ENCODE measurements at regions not wholly inside any gene's neighbourhood (a gene's known extent, or its start where the extent isn't known, plus 50 kb on each side); places are given as distances from the start of the nearest gene placed in this dataset.

- no peak for TF ChIP-seq CTCF (IDR thresholded peaks at IDR 0.05; ENCODE audit: low read depth, low read length)
These were observed 228.7 kb downstream of the GJA1 start for GRCh38 chr6:121664158-121664557.

GRCh38 chr6:121666814-121667213 is 231.4 kb downstream of the GJA1 start:
- Histone ChIP-seq H3K27me3 (ENCODE audit: control insufficient read depth, insufficient read depth, low read length) (no peaks in the 10 kb centered on the region), H3K27ac (ENCODE audit: low read depth, low read length) (no peak overlapping the region), H3K4me3 (ENCODE audit: low read depth, low read length) (no peak overlapping the region), H3K9me3 (ENCODE audit: control insufficient read depth, insufficient read depth, low read length) (no peaks in the 10 kb centered on the region)
- ChIA-PET POLR2A (interaction anchor here (0.6 to 1.0 kb wide), 2 partner anchors 14 to 76 kb away, joined by 3 to 4 read pairs; no protein-coding TSS in a partner anchor), CTCF (interaction anchor here (0.5 kb wide), 1 partner anchor 226 kb away, joined by 3 read pairs; no protein-coding TSS in a partner anchor)
- DNase-seq (ENCODE audit: low read depth, low spot score), result peak; percentile 54
- TF ChIP-seq CTCF (IDR thresholded peaks at IDR 0.05; ENCODE audit: low read depth, low read length), result no peak

More at GRCh38 chr6:121664158-121664557, 228.7 kb downstream of the GJA1 start:
- Histone ChIP-seq H3K27ac (ENCODE audit: low read depth, low read length) (no peak overlapping the region), H3K27me3 (ENCODE audit: control insufficient read depth, insufficient read depth, low read length) (no peaks in the 10 kb centered on the region), H3K9me3 (ENCODE audit: control insufficient read depth, insufficient read depth, low read length) (no peaks in the 10 kb centered on the region), H3K4me3 (ENCODE audit: low read depth, low read length) (no peak overlapping the region)
- no peak for DNase-seq (ENCODE audit: low read depth, low spot score)
- CTCF ChIA-PET, result no interaction called here
- POLR2A ChIA-PET, result no interaction called here

GRCh38 chr6:121668259-121668658 is 232.8 kb downstream of the GJA1 start:
- no peak for TF ChIP-seq CTCF (IDR thresholded peaks at IDR 0.05; ENCODE audit: low read depth, low read length)
- no peak overlapping the region for H3K27ac ChIP-seq (ENCODE audit: low read depth, low read length)
- no peaks in the 10 kb centered on the region for H3K9me3 ChIP-seq (ENCODE audit: control insufficient read depth, insufficient read depth, low read length)
- CTCF ChIA-PET, result no interaction called here
- POLR2A ChIA-PET, result no interaction called here
- DNase-seq (ENCODE audit: low read depth, low spot score), result no peak
- no peak overlapping the region for H3K4me3 ChIP-seq (ENCODE audit: low read depth, low read length)
- H3K27me3 ChIP-seq (ENCODE audit: control insufficient read depth, insufficient read depth, low read length), result no peaks in the 10 kb centered on the region

- no peak for DNase-seq (ENCODE audit: low read depth, low spot score)
- CTCF ChIA-PET, result interaction anchor here (0.6 to 1.1 kb wide), 2 partner anchors 333 to 364 kb away, joined by 3 read pairs; no protein-coding TSS in a partner anchor
- no peak overlapping the region for H3K27ac ChIP-seq (ENCODE audit: low read depth, low read length)
These were observed 235.1 kb downstream of the GJA1 start for GRCh38 chr6:121670511-121670910.

GRCh38 chr6:121677571-121677970 is 242.1 kb downstream of the GJA1 start:
- H3K27ac ChIP-seq (ENCODE audit: low read depth, low read length), result no peak overlapping the region
- DNase-seq (ENCODE audit: low read depth, low spot score), result no peak
- no peaks in the 10 kb centered on the region for H3K27me3 ChIP-seq (ENCODE audit: control insufficient read depth, insufficient read depth, low read length)
- no peak for TF ChIP-seq CTCF (IDR thresholded peaks at IDR 0.05; ENCODE audit: low read depth, low read length)
- CTCF ChIA-PET, result interaction anchor here (0.7 to 0.9 kb wide), 2 partner anchors 131 to 172 kb away, joined by 3 read pairs; no protein-coding TSS in a partner anchor
- peaks cover under 1% of the 10 kb centered on the region; the same call in 1 of the 2 replicates for H3K9me3 ChIP-seq (ENCODE audit: control insufficient read depth, insufficient read depth, low read length)
- no peak overlapping the region for H3K4me3 ChIP-seq (ENCODE audit: low read depth, low read length)
- POLR2A ChIA-PET, result no interaction called here

More at GRCh38 chr6:121670511-121670910, 235.1 kb downstream of the GJA1 start:
- Histone ChIP-seq H3K4me3 (ENCODE audit: low read depth, low read length) (no peak overlapping the region), H3K9me3 (ENCODE audit: control insufficient read depth, insufficient read depth, low read length) (no peaks in the 10 kb centered on the region), H3K27me3 (ENCODE audit: control insufficient read depth, insufficient read depth, low read length) (no peaks in the 10 kb centered on the region)
- POLR2A ChIA-PET, result no interaction called here
- TF ChIP-seq CTCF (IDR thresholded peaks at IDR 0.05; ENCODE audit: low read depth, low read length), result no peak

All from AG04450 (cell line).